Astrocyte (in vitro differentiated cells and primary cell): ENCODE measurements at regions not wholly inside any gene's neighbourhood (a gene's known extent, or its start where the extent isn't known, plus 50 kb on each side); places are given as distances from the start of the nearest gene placed in this dataset.

Experiments
- EZH2 ChIP-seq: IDR thresholded peaks from 2 replicates; pipeline ENCODE4 v1.6.1; 2012; ENCODE audit warnings: mild to moderate bottlenecking, low read length, inconsistent platforms; ENCODE audit not compliant: insufficient read depth
- TF ChIP-seq, protein P1 (sequence below): IDR thresholded peaks from 2 replicates; pipeline ENCODE4 v1.5.1; 2011; ENCODE audit warnings: low read depth, mild to moderate bottlenecking, inconsistent platforms, low read length, moderate library complexity; ENCODE audit not compliant: insufficient read depth

- TF ChIP-seq, protein P1, sequence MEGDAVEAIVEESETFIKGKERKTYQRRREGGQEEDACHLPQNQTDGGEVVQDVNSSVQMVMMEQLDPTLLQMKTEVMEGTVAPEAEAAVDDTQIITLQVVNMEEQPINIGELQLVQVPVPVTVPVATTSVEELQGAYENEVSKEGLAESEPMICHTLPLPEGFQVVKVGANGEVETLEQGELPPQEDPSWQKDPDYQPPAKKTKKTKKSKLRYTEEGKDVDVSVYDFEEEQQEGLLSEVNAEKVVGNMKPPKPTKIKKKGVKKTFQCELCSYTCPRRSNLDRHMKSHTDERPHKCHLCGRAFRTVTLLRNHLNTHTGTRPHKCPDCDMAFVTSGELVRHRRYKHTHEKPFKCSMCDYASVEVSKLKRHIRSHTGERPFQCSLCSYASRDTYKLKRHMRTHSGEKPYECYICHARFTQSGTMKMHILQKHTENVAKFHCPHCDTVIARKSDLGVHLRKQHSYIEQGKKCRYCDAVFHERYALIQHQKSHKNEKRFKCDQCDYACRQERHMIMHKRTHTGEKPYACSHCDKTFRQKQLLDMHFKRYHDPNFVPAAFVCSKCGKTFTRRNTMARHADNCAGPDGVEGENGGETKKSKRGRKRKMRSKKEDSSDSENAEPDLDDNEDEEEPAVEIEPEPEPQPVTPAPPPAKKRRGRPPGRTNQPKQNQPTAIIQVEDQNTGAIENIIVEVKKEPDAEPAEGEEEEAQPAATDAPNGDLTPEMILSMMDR, result no peak
- no peak for TF ChIP-seq EZH2
Measured at GRCh38 chr5:63286724-63287123, 675.5 kb downstream of the HTR1A start.
